ENCODE measurements at regions not wholly inside any gene's neighbourhood (a gene's known extent, or its start where the extent isn't known, plus 50 kb on each side); places are given as distances from the start of the nearest gene placed in this dataset.

GRCh38 chr2:125169022-125169763, 1144.1 kb downstream of the CNTNAP5 start:
- Histone ChIP-seq H3K27me3 (ENCODE audit: control insufficient read depth in 2 of 2, insufficient read depth in 1 of 2, low read length in 1 of 2) (no peaks in the 10 kb centered on the region), H3K36me3 (ENCODE audit: control insufficient read depth in 2 of 2, insufficient read depth in 2 of 2, low read length in 1 of 2) (no peaks in the 10 kb centered on the region)
- 84% methylated on average over 6 of the region's 6 CpGs for WGBS

GRCh38 chr2:125169764-125170146, 1144.7 kb downstream of the CNTNAP5 start:
- DNase-seq (ENCODE audit: low read depth in 6 of 9, low spot score in 9 of 9) = no peak
- H3K36me3 ChIP-seq (ENCODE audit: control insufficient read depth in 2 of 2, insufficient read depth in 2 of 2, low read length in 1 of 2) = no peaks in the 10 kb centered on the region
- peaks cover 0 to 3% of the 10 kb centered on the region in 2 donors for H3K9me3 ChIP-seq (ENCODE audit: control insufficient read depth in 2 of 2, insufficient read depth in 1 of 2, low read length in 1 of 2)
- WGBS = 96% methylated on average over 3 of the region's 3 CpGs
- H3K27ac ChIP-seq (ENCODE audit: low read depth in 1 of 2, low read length in 1 of 2) = no peak overlapping the region
- H3K27me3 ChIP-seq (ENCODE audit: control insufficient read depth in 2 of 2, insufficient read depth in 1 of 2, low read length in 1 of 2) = no peaks in the 10 kb centered on the region
- no peaks in the 10 kb centered on the region for H3K4me1 ChIP-seq (ENCODE audit: control insufficient read depth in 2 of 2, insufficient read depth in 2 of 2, low read length in 2 of 2)
- H3K4me3 ChIP-seq (ENCODE audit: low read length in 2 of 2) = no peak overlapping the region

More at GRCh38 chr2:125169022-125169763, 1144.1 kb downstream of the CNTNAP5 start:
- Histone ChIP-seq H3K27ac (ENCODE audit: low read depth in 1 of 2, low read length in 1 of 2) (no peak overlapping the region), H3K9me3 (ENCODE audit: control insufficient read depth in 2 of 2, insufficient read depth in 1 of 2, low read length in 1 of 2) (peaks cover 0 to 3% of the 10 kb centered on the region in 2 donors), H3K4me3 (ENCODE audit: low read length in 2 of 2) (no peak overlapping the region), H3K4me1 (ENCODE audit: control insufficient read depth in 2 of 2, insufficient read depth in 2 of 2, low read length in 2 of 2) (no peaks in the 10 kb centered on the region)
- no peak for DNase-seq (ENCODE audit: low read depth in 6 of 9, low spot score in 9 of 9)

- H3K36me3 ChIP-seq (ENCODE audit: control insufficient read depth in 2 of 2, insufficient read depth in 2 of 2, low read length in 1 of 2) = no peaks in the 10 kb centered on the region
- no peaks in the 10 kb centered on the region for H3K4me1 ChIP-seq (ENCODE audit: control insufficient read depth in 2 of 2, insufficient read depth in 2 of 2, low read length in 2 of 2)
- no peak overlapping the region for H3K4me3 ChIP-seq (ENCODE audit: low read length in 2 of 2)
- no peaks in the 10 kb centered on the region for H3K27me3 ChIP-seq (ENCODE audit: control insufficient read depth in 2 of 2, insufficient read depth in 1 of 2, low read length in 1 of 2)
- no peak for DNase-seq (ENCODE audit: low read depth in 6 of 9, low spot score in 9 of 9)
- H3K27ac ChIP-seq (ENCODE audit: low read depth in 1 of 2, low read length in 1 of 2) = no peak overlapping the region
- H3K9me3 ChIP-seq (ENCODE audit: control insufficient read depth in 2 of 2, insufficient read depth in 1 of 2, low read length in 1 of 2) = peaks cover 0 to 6% of the 10 kb centered on the region in 2 donors
- 90% methylated on average over 1 of the region's 1 CpG for WGBS
Measured at GRCh38 chr2:125172181-125172580, 1147.1 kb downstream of the CNTNAP5 start.

- Histone ChIP-seq H3K4me1 (ENCODE audit: control insufficient read depth in 2 of 2, insufficient read depth in 2 of 2, low read length in 2 of 2) (no peaks in the 10 kb centered on the region), H3K27ac (ENCODE audit: low read depth in 1 of 2, low read length in 1 of 2) (no peak overlapping the region), H3K4me3 (ENCODE audit: low read length in 2 of 2) (no peak overlapping the region), H3K9me3 (ENCODE audit: control insufficient read depth in 2 of 2, insufficient read depth in 1 of 2, low read length in 1 of 2) (peaks cover 0 to 6% of the 10 kb centered on the region in 2 donors), H3K27me3 (ENCODE audit: control insufficient read depth in 2 of 2, insufficient read depth in 1 of 2, low read length in 1 of 2) (no peaks in the 10 kb centered on the region), H3K36me3 (ENCODE audit: control insufficient read depth in 2 of 2, insufficient read depth in 2 of 2, low read length in 1 of 2) (no peaks in the 10 kb centered on the region)
- WGBS = 87% methylated on average over 1 of the region's 1 CpG
- no peak for DNase-seq (ENCODE audit: low read depth in 6 of 9, low spot score in 9 of 9)
Measured at GRCh38 chr2:125175415-125175814, 1150.3 kb downstream of the CNTNAP5 start.

- H3K27ac ChIP-seq (ENCODE audit: low read depth in 1 of 2, low read length in 1 of 2) = no peak overlapping the region
- no peaks in the 10 kb centered on the region for H3K27me3 ChIP-seq (ENCODE audit: control insufficient read depth in 2 of 2, insufficient read depth in 1 of 2, low read length in 1 of 2)
- H3K4me3 ChIP-seq (ENCODE audit: low read length in 2 of 2) = no peak overlapping the region
- H3K4me1 ChIP-seq (ENCODE audit: control insufficient read depth in 2 of 2, insufficient read depth in 2 of 2, low read length in 2 of 2) = no peaks in the 10 kb centered on the region
- H3K9me3 ChIP-seq (ENCODE audit: control insufficient read depth in 2 of 2, insufficient read depth in 1 of 2, low read length in 1 of 2) = peaks cover 1 to 3% of the 10 kb centered on the region in 2 donors
- DNase-seq (ENCODE audit: low read depth in 6 of 9, low spot score in 9 of 9) = no peak
- no peaks in the 10 kb centered on the region for H3K36me3 ChIP-seq (ENCODE audit: control insufficient read depth in 2 of 2, insufficient read depth in 2 of 2, low read length in 1 of 2)
- WGBS = 77% methylated on average over 5 of the region's 5 CpGs
Measured at GRCh38 chr2:125185691-125186270, 1160.7 kb downstream of the CNTNAP5 start.

GRCh38 chr2:125207431-125207830, 1182.3 kb downstream of the CNTNAP5 start:
- WGBS = 86% methylated on average over 3 of the region's 3 CpGs
- no peak for DNase-seq (ENCODE audit: low read depth in 6 of 9, low spot score in 9 of 9)
- Histone ChIP-seq H3K4me1 (ENCODE audit: control insufficient read depth in 2 of 2, insufficient read depth in 2 of 2, low read length in 2 of 2) (no peaks in the 10 kb centered on the region), H3K27me3 (ENCODE audit: control insufficient read depth in 2 of 2, insufficient read depth in 1 of 2, low read length in 1 of 2) (no peaks in the 10 kb centered on the region), H3K27ac (ENCODE audit: low read depth in 1 of 2, low read length in 1 of 2) (no peak overlapping the region), H3K9me3 (ENCODE audit: control insufficient read depth in 2 of 2, insufficient read depth in 1 of 2, low read length in 1 of 2) (no peaks in the 10 kb centered on the region), H3K4me3 (ENCODE audit: low read length in 2 of 2) (no peak overlapping the region), H3K36me3 (ENCODE audit: control insufficient read depth in 2 of 2, insufficient read depth in 2 of 2, low read length in 1 of 2) (no peaks in the 10 kb centered on the region)

GRCh38 chr2:125216321-125216720, 1191.2 kb downstream of the CNTNAP5 start:
- DNase-seq (ENCODE audit: low read depth in 6 of 9, low spot score in 9 of 9) = no peak
- H3K27ac ChIP-seq (ENCODE audit: low read depth in 1 of 2, low read length in 1 of 2) = no peak overlapping the region
- H3K4me1 ChIP-seq (ENCODE audit: control insufficient read depth in 2 of 2, insufficient read depth in 2 of 2, low read length in 2 of 2) = no peaks in the 10 kb centered on the region
- H3K27me3 ChIP-seq (ENCODE audit: control insufficient read depth in 2 of 2, insufficient read depth in 1 of 2, low read length in 1 of 2) = no peaks in the 10 kb centered on the region
- H3K9me3 ChIP-seq (ENCODE audit: control insufficient read depth in 2 of 2, insufficient read depth in 1 of 2, low read length in 1 of 2) = peaks cover 0 to 10% of the 10 kb centered on the region in 2 donors
- H3K36me3 ChIP-seq (ENCODE audit: control insufficient read depth in 2 of 2, insufficient read depth in 2 of 2, low read length in 1 of 2) = no peaks in the 10 kb centered on the region
- H3K4me3 ChIP-seq (ENCODE audit: low read length in 2 of 2) = no peak overlapping the region

GRCh38 chr2:125224188-125224587, 1199.1 kb downstream of the CNTNAP5 start:
- no peak overlapping the region for H3K27ac ChIP-seq (ENCODE audit: low read depth in 1 of 2, low read length in 1 of 2)
- no peak for DNase-seq (ENCODE audit: low read depth in 6 of 9, low spot score in 9 of 9)
- no peaks in the 10 kb centered on the region for H3K27me3 ChIP-seq (ENCODE audit: control insufficient read depth in 2 of 2, insufficient read depth in 1 of 2, low read length in 1 of 2)
- H3K36me3 ChIP-seq (ENCODE audit: control insufficient read depth in 2 of 2, insufficient read depth in 2 of 2, low read length in 1 of 2) = no peaks in the 10 kb centered on the region
- no peak overlapping the region for H3K4me3 ChIP-seq (ENCODE audit: low read length in 2 of 2)
- H3K4me1 ChIP-seq (ENCODE audit: control insufficient read depth in 2 of 2, insufficient read depth in 2 of 2, low read length in 2 of 2) = no peaks in the 10 kb centered on the region
- WGBS = 96% methylated on average over 6 of the region's 6 CpGs
- peaks cover 0 to 22% of the 10 kb centered on the region in 2 donors for H3K9me3 ChIP-seq (ENCODE audit: control insufficient read depth in 2 of 2, insufficient read depth in 1 of 2, low read length in 1 of 2)

GRCh38 chr2:125224830-125225229, 1199.7 kb downstream of the CNTNAP5 start:
- DNase-seq (ENCODE audit: low read depth in 6 of 9, low spot score in 9 of 9) = no peak
- Histone ChIP-seq H3K36me3 (ENCODE audit: control insufficient read depth in 2 of 2, insufficient read depth in 2 of 2, low read length in 1 of 2) (no peaks in the 10 kb centered on the region), H3K9me3 (ENCODE audit: control insufficient read depth in 2 of 2, insufficient read depth in 1 of 2, low read length in 1 of 2) (peaks cover 0 to 22% of the 10 kb centered on the region in 2 donors), H3K4me3 (ENCODE audit: low read length in 2 of 2) (no peak overlapping the region), H3K27ac (ENCODE audit: low read depth in 1 of 2, low read length in 1 of 2) (no peak overlapping the region), H3K4me1 (ENCODE audit: control insufficient read depth in 2 of 2, insufficient read depth in 2 of 2, low read length in 2 of 2) (no peaks in the 10 kb centered on the region), H3K27me3 (ENCODE audit: control insufficient read depth in 2 of 2, insufficient read depth in 1 of 2, low read length in 1 of 2) (no peaks in the 10 kb centered on the region)
- WGBS = 90% methylated on average over 3 of the region's 3 CpGs

All from thymus (tissue), 11 donors.